LNCAP (cell line): ENCODE measurements at regions not wholly inside any gene's neighbourhood (a gene's known extent, or its start where the extent isn't known, plus 50 kb on each side); places are given as distances from the start of the nearest gene placed in this dataset.

Experiments
- CTCF ChIP-seq: fragments of 450-650 bp; IDR thresholded peaks from 2 replicates; pipeline ENCODE4 v1.5.1; 2017; ENCODE audit warnings: mild to moderate bottlenecking

- TF ChIP-seq CTCF = no peak
These were observed 113.2 kb downstream of the EDN1 start for GRCh38 chr6:12403201-12403826.

GRCh38 chr6:12403947-12404647 is 113.9 kb downstream of the EDN1 start:
- TF ChIP-seq CTCF = no peak

- TF ChIP-seq CTCF = no peak
These were observed 114.5 kb downstream of the EDN1 start for GRCh38 chr6:12404651-12405050.

GRCh38 chr6:12408752-12409151 is 118.6 kb downstream of the EDN1 start:
- TF ChIP-seq CTCF = no peak

- no peak for TF ChIP-seq CTCF
These were observed 120.8 kb downstream of the EDN1 start for GRCh38 chr6:12410946-12411345.

GRCh38 chr6:12414096-12414675 is 124.0 kb downstream of the EDN1 start:
- no peak for TF ChIP-seq CTCF

- no peak for TF ChIP-seq CTCF
These were observed 125.9 kb downstream of the EDN1 start for GRCh38 chr6:12415980-12416598.
